T-cell (primary cell): ENCODE measurements at regions not wholly inside any gene's neighbourhood (a gene's known extent, or its start where the extent isn't known, plus 50 kb on each side); places are given as distances from the start of the nearest gene placed in this dataset.

Experiments
- ATAC-seq, 4 experiments: fragments of 200-7000 bp in 3 of 4; fragments of 150-1000 bp in 1 of 4; cut with Tn5 transposase; replicated peaks in 1 of 4; 1 replicate in 3 of 4; 2 replicates in 1 of 4; pipeline ENCODE4 v1.10.0; 2021; ENCODE audit warnings: moderate library complexity in 3 of 4, mild to moderate bottlenecking in 2 of 4, moderate number of reproducible peaks in 1 of 4
- CTCF ChIA-PET, 2 donors: fragments of 300-600 bp; sonication (Branson Sonifier 250); formaldehyde crosslinking; loops; one replicate each; lab custom pipeline; 2022; ENCODE audit warnings: antibody characterized with exemption in 2 of 2; lab: Charles Lee
- POLR2A ChIA-PET, 2 donors: fragments of 300-600 bp; sonication (Branson Sonifier 250); formaldehyde crosslinking; loops; one replicate each; lab custom pipeline; 2022; ENCODE audit warnings: antibody characterized with exemption in 2 of 2; lab: Charles Lee
- DNase-seq, 35 experiments: peaks; one replicate each; pipeline versions ENCODE4 v3.0.0 to v3.0.0-alpha.2; 2013 to 2023
- H3K27ac ChIP-seq: one replicate; pipeline ENCODE4 v1.5.1; 2013; ENCODE audit warnings: low read length
- H3K27me3 ChIP-seq, 2 experiments: replicated peaks in 1 of 2; 1 replicate in 1 of 2; 2 replicates in 1 of 2; pipeline versions ENCODE4 v1.6.1 to v1.7.0; 2013; ENCODE audit warnings: low read length in 1 of 2, mixed read lengths in 1 of 2; ENCODE audit not compliant: control insufficient read depth in 2 of 2, insufficient read depth in 2 of 2; ENCODE audit errors: extremely low read depth in 1 of 2
- H3K36me3 ChIP-seq, 2 donors: 1 replicate in 1 of 2; 2 replicates in 1 of 2; pipeline versions ENCODE4 v1.6.1 to v1.7.0; 2013; ENCODE audit warnings: low read length in 1 of 2; ENCODE audit not compliant: control insufficient read depth in 2 of 2, insufficient read depth in 1 of 2; ENCODE audit errors: extremely low read depth in 1 of 2
- H3K4me1 ChIP-seq, 2 experiments: 1 replicate in 1 of 2; 2 replicates in 1 of 2; pipeline versions ENCODE4 v1.6.1 to v1.7.0; 2013; ENCODE audit warnings: low read length in 2 of 2, mixed read lengths in 1 of 2; ENCODE audit not compliant: insufficient read depth in 2 of 2, control insufficient read depth in 1 of 2; ENCODE audit errors: extremely low read depth in 1 of 2
- H3K4me3 ChIP-seq, 2 donors: 1 replicate in 1 of 2; 2 replicates in 1 of 2; pipeline versions ENCODE4 v1.5.1 to v1.7.0; 2013; ENCODE audit warnings: mild to moderate bottlenecking in 2 of 2, low read length in 1 of 2, moderate library complexity in 1 of 2; ENCODE audit not compliant: control insufficient read depth in 1 of 2; ENCODE audit errors: extremely low read depth in 1 of 2
- H3K9me3 ChIP-seq: 2 replicates; pipeline ENCODE4 v1.7.0; 2013
- H3K27ac Mint-ChIP-seq, 2 donors: one replicate each; pipeline ENCODE4 v1.8.0; 2020 to 2021; ENCODE audit warnings: mild to moderate bottlenecking in 2 of 2, mixed read lengths in 2 of 2
- H3K27me3 Mint-ChIP-seq, 2 donors: one replicate each; pipeline ENCODE4 v1.8.0; 2021 to 2022; ENCODE audit warnings: mixed read lengths in 2 of 2
- H3K36me3 Mint-ChIP-seq: one replicate; pipeline ENCODE4 v1.8.0; 2021; ENCODE audit warnings: mixed read lengths
- H3K4me1 Mint-ChIP-seq, 3 donors: one replicate each; pipeline ENCODE4 v1.8.0; 2020 to 2022; ENCODE audit warnings: mixed read lengths in 3 of 3, mild to moderate bottlenecking in 1 of 3
- H3K4me3 Mint-ChIP-seq, 3 donors: one replicate each; pipeline ENCODE4 v1.8.0; 2020 to 2022; ENCODE audit warnings: mild to moderate bottlenecking in 3 of 3, mixed read lengths in 3 of 3, moderate library complexity in 3 of 3
- H3K9me3 Mint-ChIP-seq, 3 donors: one replicate each; pipeline ENCODE4 v1.8.0; 2020 to 2022; ENCODE audit warnings: mixed read lengths in 3 of 3
- WGBS: methylation state at CpG from one replicate; pipeline ENCODE4 v1.1.5; 2013; ENCODE audit warnings: missing lambda C conversion rate; ENCODE audit not compliant: insufficient coverage; 5-methylcytosine and 5-hydroxymethylcytosine counted together

DNA sequence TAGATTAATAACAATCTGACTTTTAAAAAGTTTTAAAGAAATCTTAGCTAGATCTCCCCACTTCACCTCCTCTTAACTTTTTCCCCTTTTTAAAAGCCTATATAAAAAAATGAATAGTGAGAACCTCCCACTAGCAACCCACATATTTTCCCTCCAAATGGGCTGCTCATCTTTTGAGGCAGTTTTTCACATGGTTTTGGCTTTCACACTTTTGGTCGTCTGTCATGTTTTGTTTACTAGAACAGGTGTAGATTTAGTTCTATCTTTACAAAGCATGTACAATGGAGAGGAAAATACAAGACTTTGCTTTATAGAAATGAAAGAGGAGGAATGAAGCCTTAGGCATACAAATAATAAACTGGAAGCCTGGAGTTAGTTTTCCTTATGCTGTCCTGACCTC, 126.7 kb upstream of the EOMES start:
- Mint-ChIP-seq H3K4me3 (no peak overlapping the region), H3K27ac (no peak overlapping the region), H3K4me1 (peaks cover 9 to 12% (median 11%) of the 10 kb centered on the region in 3 donors), H3K27me3 (no peaks in the 10 kb centered on the region), H3K9me3 (peaks cover 0 to 9% (median 3%) of the 10 kb centered on the region in 3 donors), H3K36me3 (peaks cover 8% of the 10 kb centered on the region)
- H3K36me3 ChIP-seq, result no peaks in the 10 kb centered on the region
- no peak overlapping the region for H3K4me3 ChIP-seq
- H3K27ac ChIP-seq, result no peak overlapping the region
- no peaks in the 10 kb centered on the region for H3K27me3 ChIP-seq
- ChIA-PET CTCF (no interaction called here), POLR2A (no interaction called here)
- no CpG with 5 or more reads among the region's 1 CpG for WGBS
- no peaks in the 10 kb centered on the region for H3K9me3 ChIP-seq
- DNase-seq (no peak), ATAC-seq (no peak)
- peaks cover 2 to 3% of the 10 kb centered on the region in 2 experiments for H3K4me1 ChIP-seq

DNA sequence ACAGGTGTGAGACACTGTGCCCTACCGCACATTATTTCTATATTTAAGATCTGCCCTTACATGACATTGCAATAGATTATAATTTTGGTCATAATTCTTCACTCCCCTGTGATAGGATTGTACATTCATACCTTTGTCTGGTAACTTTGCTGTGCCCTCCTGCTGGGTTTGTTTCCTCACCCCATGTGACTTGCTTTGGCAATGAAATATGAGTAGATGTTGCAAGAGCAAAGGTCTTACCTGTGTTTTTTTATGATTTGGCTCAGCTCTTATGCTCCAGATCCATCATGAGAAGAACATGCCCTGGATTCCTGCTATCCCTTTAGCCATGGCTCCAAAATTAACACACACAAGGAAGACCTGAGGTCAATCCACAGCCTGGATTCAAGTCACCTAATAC, 137.7 kb upstream of the EOMES start:
- no peaks in the 10 kb centered on the region for H3K27me3 Mint-ChIP-seq
- peaks cover 0 to 9% (median 0%) of the 10 kb centered on the region in 3 donors for H3K9me3 Mint-ChIP-seq
- no CpG with 5 or more reads among the region's 1 CpG for WGBS
- CTCF ChIA-PET, result interaction anchor here in 1 of 2 donors (1.2 kb wide), 1 partner anchor 75 kb away, joined by 4 read pairs; no protein-coding TSS in a partner anchor
- POLR2A ChIA-PET, result interaction anchor here in 1 of 2 donors (0.7 kb wide), 2 partner anchors 36 to 68 kb away, joined by 3 to 6 read pairs; no protein-coding TSS in a partner anchor
- H3K4me1 Mint-ChIP-seq, result peaks cover 38 to 50% (median 45%) of the 10 kb centered on the region in 3 donors
- Histone ChIP-seq H3K36me3 (no peaks in the 10 kb centered on the region), H3K4me1 (peaks cover 24 to 26% of the 10 kb centered on the region in 2 experiments), H3K27me3 (no peaks in the 10 kb centered on the region), H3K9me3 (no peaks in the 10 kb centered on the region), H3K4me3 (no peak overlapping the region), H3K27ac (no peak overlapping the region)
- no peaks in the 10 kb centered on the region for H3K36me3 Mint-ChIP-seq
- peak overlapping the region in 1 of 3 donors; percentile 33 for H3K4me3 Mint-ChIP-seq
- ATAC-seq (no peak), DNase-seq (no peak)
- H3K27ac Mint-ChIP-seq, result peak overlapping the region; percentile 50 to 75

DNA sequence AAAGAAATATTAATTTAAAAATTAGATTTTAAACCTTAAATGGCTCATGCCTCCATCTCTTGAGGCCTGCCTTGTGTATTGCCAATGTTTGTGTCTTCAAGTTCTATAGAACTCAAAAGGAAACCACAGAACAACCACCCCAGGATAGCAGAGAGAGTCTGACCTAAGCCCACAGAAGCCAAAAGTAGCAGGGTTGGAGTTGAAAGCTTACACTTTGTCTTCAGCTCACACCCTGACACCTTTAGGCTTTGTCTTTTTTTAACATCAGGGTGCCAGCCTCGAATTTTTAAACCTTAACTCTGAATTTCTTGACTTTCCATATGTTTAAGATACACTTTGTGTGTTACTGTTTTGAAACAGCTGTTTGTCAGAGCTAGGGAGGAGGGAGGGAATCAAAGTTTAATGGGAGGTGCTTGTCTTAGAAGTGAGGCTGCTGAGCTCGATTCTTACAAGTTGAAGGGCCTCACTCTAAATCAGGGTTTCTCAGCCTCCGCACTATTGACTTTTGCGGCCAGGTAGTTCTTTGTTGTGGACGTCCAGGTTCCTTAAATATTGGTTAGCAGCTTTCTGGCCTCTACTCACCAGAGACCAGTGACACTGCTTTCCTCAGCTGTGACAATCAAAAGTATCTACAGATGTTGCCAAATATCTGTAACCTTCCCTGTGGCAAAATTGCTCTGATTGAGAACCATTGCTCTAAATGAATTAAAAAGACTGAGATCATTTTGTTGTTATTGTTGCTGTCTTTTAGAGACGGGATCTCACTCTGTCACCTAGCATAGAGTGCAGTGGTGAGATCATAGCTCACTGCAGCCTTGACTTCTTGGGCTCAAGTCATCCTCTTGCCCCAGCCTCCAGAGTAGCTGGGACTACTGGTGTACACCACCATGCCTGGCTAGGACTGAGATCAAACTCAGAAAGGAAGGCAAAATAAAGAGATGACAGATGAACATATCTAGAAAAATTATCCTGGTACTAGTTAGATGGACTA, 139.2 kb upstream of the EOMES start:
- Mint-ChIP-seq H3K36me3 (no peaks in the 10 kb centered on the region), H3K27me3 (no peaks in the 10 kb centered on the region), H3K4me1 (peaks cover 38 to 50% (median 45%) of the 10 kb centered on the region in 3 donors), H3K27ac (peak overlapping the region; percentile 95 to 98), H3K9me3 (peaks cover 0 to 9% (median 0%) of the 10 kb centered on the region in 3 donors), H3K4me3 (peak overlapping the region in 2 of 3 donors; percentile 11 to 47)
- Histone ChIP-seq H3K9me3 (no peaks in the 10 kb centered on the region), H3K4me1 (peaks cover 24 to 26% of the 10 kb centered on the region in 2 experiments), H3K4me3 (no peak overlapping the region), H3K27me3 (no peaks in the 10 kb centered on the region), H3K36me3 (no peaks in the 10 kb centered on the region), H3K27ac (peak overlapping the region; percentile 80)
- ATAC-seq (peak; percentile 87 to 96 (median 94)), DNase-seq (peak in 9 of 35 experiments; percentile 6 to 56 (median 17))
- ChIA-PET CTCF (interaction anchor here (0.5 to 1.3 kb wide), 5 partner anchors 18 to 487 kb away, joined by 3 to 6 read pairs (median 4); partner anchors contain the start of genes AZI2 (in 1 of the 2) and ZCWPW2 (in 1 of the 2)), POLR2A (interaction anchor here (0.6 to 0.8 kb wide), 2 partner anchors 283 to 465 kb away, joined by 3 read pairs; no protein-coding TSS in a partner anchor)
- 40% methylated on average over 1 of the region's 6 CpGs for WGBS

DNA sequence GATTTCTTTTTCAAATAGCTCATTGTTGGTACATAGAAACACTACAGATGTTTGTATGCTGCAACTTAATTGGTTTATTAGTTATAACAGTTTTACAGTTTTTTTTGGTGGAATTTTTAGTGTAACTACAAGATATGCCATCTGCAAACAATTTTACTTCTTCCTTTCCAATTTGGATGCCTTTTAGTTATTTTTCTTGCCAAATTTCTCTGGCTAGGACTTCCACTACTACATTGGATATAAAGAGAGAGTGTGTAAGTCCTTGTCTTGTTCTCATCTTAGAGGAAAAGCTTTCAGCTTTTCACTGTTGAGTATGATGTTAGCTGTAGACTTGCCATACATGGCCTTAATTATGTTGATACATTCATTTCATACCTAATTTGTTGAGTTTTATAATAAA, 143.6 kb upstream of the EOMES start:
- Histone ChIP-seq H3K36me3 (no peaks in the 10 kb centered on the region), H3K9me3 (peaks cover 4% of the 10 kb centered on the region), H3K27ac (no peak overlapping the region), H3K4me3 (no peak overlapping the region), H3K4me1 (peaks cover 16 to 17% of the 10 kb centered on the region in 2 experiments), H3K27me3 (no peaks in the 10 kb centered on the region)
- ChIA-PET POLR2A (interaction anchor here in 1 of 2 donors (1.0 kb wide), 1 partner anchor 14 kb away, joined by 4 read pairs; no protein-coding TSS in a partner anchor), CTCF (no interaction called here)
- no peak overlapping the region for H3K4me3 Mint-ChIP-seq
- H3K27me3 Mint-ChIP-seq, result no peaks in the 10 kb centered on the region
- H3K27ac Mint-ChIP-seq, result no peak overlapping the region
- H3K4me1 Mint-ChIP-seq, result peaks cover 19 to 21% (median 21%) of the 10 kb centered on the region in 3 donors
- DNase-seq (no peak), ATAC-seq (no peak)
- peaks cover 8% of the 10 kb centered on the region for H3K36me3 Mint-ChIP-seq
- peaks cover 10 to 30% (median 19%) of the 10 kb centered on the region in 3 donors for H3K9me3 Mint-ChIP-seq

DNA sequence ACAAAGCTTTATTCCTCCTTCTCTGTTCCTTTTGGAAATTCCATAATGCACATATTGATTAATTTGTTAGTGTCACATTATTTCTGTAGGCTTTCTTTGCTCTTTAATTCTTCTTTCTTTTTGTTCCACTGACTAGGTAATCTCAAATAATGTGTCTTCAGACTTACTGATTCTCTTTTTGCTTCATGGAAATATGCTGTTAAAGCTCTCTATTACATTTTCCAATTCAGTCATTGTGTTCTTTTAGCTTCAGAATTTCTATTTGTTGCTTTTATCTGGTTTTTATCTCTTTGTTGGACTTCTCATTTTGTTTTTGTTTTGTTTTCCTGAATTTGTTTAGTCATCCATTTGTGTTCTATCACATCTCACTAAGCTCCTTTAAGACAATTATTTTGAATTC, 147.0 kb upstream of the EOMES start:
- H3K27me3 Mint-ChIP-seq, result no peaks in the 10 kb centered on the region
- H3K4me3 Mint-ChIP-seq, result no peak overlapping the region
- H3K36me3 ChIP-seq, result no peaks in the 10 kb centered on the region
- H3K4me1 Mint-ChIP-seq, result peaks cover 0 to 6% (median 0%) of the 10 kb centered on the region in 3 donors
- ChIA-PET CTCF (interaction anchor here in 1 of 2 donors (0.6 kb wide), 1 partner anchor 227 kb away, joined by 6 read pairs; no protein-coding TSS in a partner anchor), POLR2A (interaction anchor here in 1 of 2 donors (0.6 kb wide), 1 partner anchor 254 kb away, joined by 3 read pairs; no protein-coding TSS in a partner anchor)
- ATAC-seq (no peak), DNase-seq (no peak)
- H3K27ac Mint-ChIP-seq, result peak overlapping the region in 1 of 2 donors; percentile 28
- no peak overlapping the region for H3K27ac ChIP-seq
- H3K9me3 ChIP-seq, result peaks cover 4% of the 10 kb centered on the region
- peaks cover 8% of the 10 kb centered on the region for H3K36me3 Mint-ChIP-seq
- H3K4me3 ChIP-seq, result no peak overlapping the region
- H3K9me3 Mint-ChIP-seq, result peaks cover 10 to 30% (median 25%) of the 10 kb centered on the region in 3 donors
- no peaks in the 10 kb centered on the region for H3K4me1 ChIP-seq
- no peaks in the 10 kb centered on the region for H3K27me3 ChIP-seq
